ENCODE measurements at regions not wholly inside any gene's neighbourhood (a gene's known extent, or its start where the extent isn't known, plus 50 kb on each side); places are given as distances from the start of the nearest gene placed in this dataset.

DNA sequence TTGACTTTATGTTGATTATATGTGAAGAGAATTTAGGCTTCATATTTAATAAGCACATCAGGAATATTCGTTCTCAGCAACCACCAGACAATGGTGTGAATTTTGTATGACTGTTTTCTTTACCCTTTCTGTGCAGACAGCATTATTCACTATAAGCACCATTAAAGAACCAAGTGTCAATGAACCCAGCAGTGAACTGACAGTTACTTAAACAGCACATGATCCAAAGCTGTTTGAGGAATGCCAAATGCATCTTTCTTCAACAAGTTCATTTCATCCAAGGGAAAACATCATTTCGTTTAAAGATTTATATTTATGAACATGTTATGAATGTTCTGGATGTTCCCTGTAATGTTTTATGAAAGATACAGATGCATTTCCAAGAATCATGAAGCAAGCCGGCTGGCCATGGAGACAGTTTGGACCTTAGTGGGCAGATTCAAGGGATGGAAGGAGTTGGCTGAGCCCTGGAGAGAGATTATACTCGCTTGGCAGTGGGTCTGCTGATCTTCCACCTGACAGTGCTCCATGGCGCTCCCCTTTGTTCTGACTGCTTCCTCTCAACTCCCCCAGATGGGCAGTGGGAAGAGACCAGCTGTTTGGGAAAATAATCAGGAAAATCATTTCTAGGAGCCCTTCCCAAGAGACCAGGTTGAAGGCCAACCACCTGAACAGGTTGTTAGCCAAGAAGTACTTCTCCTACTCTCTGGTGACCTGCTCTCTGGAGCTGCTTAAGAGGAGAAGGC, 326.0 kb upstream of the RSPO3 start:
- Histone ChIP-seq H3K4me3 (ENCODE audit: low read depth, low read length) (no peak overlapping the region), H3K27me3 (ENCODE audit: control insufficient read depth, insufficient read depth, low read length) (no peaks in the 10 kb centered on the region), H3K36me3 (ENCODE audit: control insufficient read depth, insufficient read depth, low read length) (no peaks in the 10 kb centered on the region)
- no peak for FAIRE-seq
- DNase-seq (ENCODE audit: low read depth) = no peak
- TF ChIP-seq, protein P1, sequence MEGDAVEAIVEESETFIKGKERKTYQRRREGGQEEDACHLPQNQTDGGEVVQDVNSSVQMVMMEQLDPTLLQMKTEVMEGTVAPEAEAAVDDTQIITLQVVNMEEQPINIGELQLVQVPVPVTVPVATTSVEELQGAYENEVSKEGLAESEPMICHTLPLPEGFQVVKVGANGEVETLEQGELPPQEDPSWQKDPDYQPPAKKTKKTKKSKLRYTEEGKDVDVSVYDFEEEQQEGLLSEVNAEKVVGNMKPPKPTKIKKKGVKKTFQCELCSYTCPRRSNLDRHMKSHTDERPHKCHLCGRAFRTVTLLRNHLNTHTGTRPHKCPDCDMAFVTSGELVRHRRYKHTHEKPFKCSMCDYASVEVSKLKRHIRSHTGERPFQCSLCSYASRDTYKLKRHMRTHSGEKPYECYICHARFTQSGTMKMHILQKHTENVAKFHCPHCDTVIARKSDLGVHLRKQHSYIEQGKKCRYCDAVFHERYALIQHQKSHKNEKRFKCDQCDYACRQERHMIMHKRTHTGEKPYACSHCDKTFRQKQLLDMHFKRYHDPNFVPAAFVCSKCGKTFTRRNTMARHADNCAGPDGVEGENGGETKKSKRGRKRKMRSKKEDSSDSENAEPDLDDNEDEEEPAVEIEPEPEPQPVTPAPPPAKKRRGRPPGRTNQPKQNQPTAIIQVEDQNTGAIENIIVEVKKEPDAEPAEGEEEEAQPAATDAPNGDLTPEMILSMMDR (IDR thresholded peaks at IDR 0.05; ENCODE audit: insufficient read depth, low read length, severe bottlenecking) = no peak

- H3K27me3 ChIP-seq (ENCODE audit: control insufficient read depth, insufficient read depth, low read length) = no peaks in the 10 kb centered on the region
- no peak for FAIRE-seq
- no peak overlapping the region for H3K4me3 ChIP-seq (ENCODE audit: low read depth, low read length)
- DNase-seq (ENCODE audit: low read depth) = no peak
- TF ChIP-seq, protein P1 (IDR thresholded peaks at IDR 0.05; ENCODE audit: insufficient read depth, low read length, severe bottlenecking) = no peak
- no peaks in the 10 kb centered on the region for H3K36me3 ChIP-seq (ENCODE audit: control insufficient read depth, insufficient read depth, low read length)
Measured at GRCh38 chr6:126795161-126795560, 323.3 kb upstream of the RSPO3 start.

DNA sequence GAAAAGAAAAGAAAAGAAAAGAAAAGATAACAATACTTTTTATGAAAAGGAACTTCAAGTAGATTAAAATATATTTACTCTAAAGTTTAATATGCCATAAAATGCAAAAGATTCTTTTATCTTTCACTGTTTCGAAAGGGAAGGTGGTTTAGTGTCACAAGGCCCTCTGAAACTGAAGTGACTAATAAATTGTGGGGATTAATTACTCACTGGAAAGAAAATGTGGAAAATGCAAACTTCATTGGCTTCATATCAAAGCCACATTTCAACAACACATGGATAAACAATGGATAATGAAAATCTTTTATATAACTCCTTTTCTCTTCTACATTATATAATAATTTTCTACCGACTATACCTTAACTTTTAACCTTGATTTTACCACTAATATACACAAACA, 320.5 kb upstream of the RSPO3 start:
- DNase-seq (ENCODE audit: low read depth) (no peak), FAIRE-seq (no peak)
- TF ChIP-seq, protein P1 (IDR thresholded peaks at IDR 0.05; ENCODE audit: insufficient read depth, low read length, severe bottlenecking) = no peak
- H3K27me3 ChIP-seq (ENCODE audit: control insufficient read depth, insufficient read depth, low read length) = no peaks in the 10 kb centered on the region
- H3K4me3 ChIP-seq (ENCODE audit: low read depth, low read length) = no peak overlapping the region
- no peaks in the 10 kb centered on the region for H3K36me3 ChIP-seq (ENCODE audit: control insufficient read depth, insufficient read depth, low read length)

GRCh38 chr6:126803769-126804168, 314.7 kb upstream of the RSPO3 start:
- H3K27me3 ChIP-seq (ENCODE audit: control insufficient read depth, insufficient read depth, low read length) = no peaks in the 10 kb centered on the region
- TF ChIP-seq, protein P1 (IDR thresholded peaks at IDR 0.05; ENCODE audit: insufficient read depth, low read length, severe bottlenecking) = no peak
- no peak overlapping the region for H3K4me3 ChIP-seq (ENCODE audit: low read depth, low read length)
- DNase-seq (ENCODE audit: low read depth) (no peak), FAIRE-seq (no peak)
- H3K36me3 ChIP-seq (ENCODE audit: control insufficient read depth, insufficient read depth, low read length) = no peaks in the 10 kb centered on the region

DNA sequence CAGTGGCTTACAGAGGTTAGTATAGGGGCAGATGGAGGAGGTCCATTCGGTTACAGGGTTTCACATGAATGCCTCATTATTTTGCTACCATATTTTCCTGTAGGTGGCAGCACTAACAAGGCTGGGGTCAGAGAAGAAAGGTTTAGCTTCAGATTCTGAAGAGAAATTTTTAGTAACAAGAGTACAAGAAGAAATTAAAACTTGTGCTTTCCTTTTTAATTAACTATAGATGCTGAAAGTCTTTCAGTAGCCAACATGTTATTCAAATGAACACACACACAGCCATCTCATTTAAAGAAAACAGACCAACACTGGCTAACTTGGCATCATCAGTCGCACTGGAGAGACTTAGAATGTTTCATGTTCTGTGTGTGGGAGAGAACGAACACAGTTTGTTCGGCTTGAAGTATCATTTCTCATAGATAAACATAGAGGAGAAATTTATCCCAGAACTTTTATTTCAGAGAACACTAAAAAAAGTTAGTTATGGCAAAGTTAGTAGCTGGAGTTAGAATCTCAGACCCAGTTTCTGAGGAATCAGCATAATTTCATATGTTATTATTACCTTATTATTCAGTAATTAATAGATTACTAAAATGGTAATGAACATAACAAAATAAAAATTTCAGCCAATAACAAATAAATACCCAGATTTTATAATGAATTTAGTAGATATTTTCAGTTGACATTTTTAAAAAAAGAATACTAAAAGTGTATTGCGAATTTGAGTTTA, 314.0 kb upstream of the RSPO3 start:
- Histone ChIP-seq H3K4me3 (ENCODE audit: low read depth, low read length) (no peak overlapping the region), H3K36me3 (ENCODE audit: control insufficient read depth, insufficient read depth, low read length) (no peaks in the 10 kb centered on the region), H3K27me3 (ENCODE audit: control insufficient read depth, insufficient read depth, low read length) (no peaks in the 10 kb centered on the region)
- FAIRE-seq (no peak), DNase-seq (ENCODE audit: low read depth) (peak; percentile 51)
- TF ChIP-seq, protein P1 (IDR thresholded peaks at IDR 0.05; ENCODE audit: insufficient read depth, low read length, severe bottlenecking) = peak; percentile 70

Measured in bronchial epithelial cell (primary cell).